ENCODE measurements at regions not wholly inside any gene's neighbourhood (a gene's known extent, or its start where the extent isn't known, plus 50 kb on each side); places are given as distances from the start of the nearest gene placed in this dataset.

DNA sequence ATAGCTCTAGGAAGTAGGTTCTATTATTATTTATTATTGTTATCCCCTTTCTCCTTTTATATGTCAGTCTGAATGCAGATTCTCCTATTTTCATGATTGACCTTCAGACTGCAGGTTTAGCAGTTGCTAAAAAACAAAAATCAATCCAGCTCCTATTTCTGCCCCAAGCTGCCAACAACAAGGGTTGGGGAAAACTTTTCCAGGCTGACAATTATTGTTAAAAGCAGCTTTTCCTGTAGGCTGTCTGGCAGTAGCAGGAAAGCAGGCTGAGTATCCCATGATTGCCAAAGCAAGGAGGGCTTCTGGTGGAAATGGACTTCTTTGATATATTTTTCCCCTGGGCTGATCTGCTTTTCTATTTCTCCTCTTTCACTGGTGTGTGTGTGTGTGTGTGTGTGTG, 78.0 kb upstream of the CTLA4 start:
- no peak for TF ChIP-seq POLR2A (IDR thresholded peaks at IDR 0.05)
- TF ChIP-seq, protein P1, sequence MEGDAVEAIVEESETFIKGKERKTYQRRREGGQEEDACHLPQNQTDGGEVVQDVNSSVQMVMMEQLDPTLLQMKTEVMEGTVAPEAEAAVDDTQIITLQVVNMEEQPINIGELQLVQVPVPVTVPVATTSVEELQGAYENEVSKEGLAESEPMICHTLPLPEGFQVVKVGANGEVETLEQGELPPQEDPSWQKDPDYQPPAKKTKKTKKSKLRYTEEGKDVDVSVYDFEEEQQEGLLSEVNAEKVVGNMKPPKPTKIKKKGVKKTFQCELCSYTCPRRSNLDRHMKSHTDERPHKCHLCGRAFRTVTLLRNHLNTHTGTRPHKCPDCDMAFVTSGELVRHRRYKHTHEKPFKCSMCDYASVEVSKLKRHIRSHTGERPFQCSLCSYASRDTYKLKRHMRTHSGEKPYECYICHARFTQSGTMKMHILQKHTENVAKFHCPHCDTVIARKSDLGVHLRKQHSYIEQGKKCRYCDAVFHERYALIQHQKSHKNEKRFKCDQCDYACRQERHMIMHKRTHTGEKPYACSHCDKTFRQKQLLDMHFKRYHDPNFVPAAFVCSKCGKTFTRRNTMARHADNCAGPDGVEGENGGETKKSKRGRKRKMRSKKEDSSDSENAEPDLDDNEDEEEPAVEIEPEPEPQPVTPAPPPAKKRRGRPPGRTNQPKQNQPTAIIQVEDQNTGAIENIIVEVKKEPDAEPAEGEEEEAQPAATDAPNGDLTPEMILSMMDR (IDR thresholded peaks at IDR 0.05), result no peak
- no peak overlapping the region for H3K27ac ChIP-seq
- no peaks in the 10 kb centered on the region for H3K9me3 ChIP-seq
- no peak overlapping the region for H3K4me3 ChIP-seq
- DNase-seq, result no peak
- H3K27me3 ChIP-seq, result no peaks in the 10 kb centered on the region
- H3K36me3 ChIP-seq, result no peaks in the 10 kb centered on the region
- H3K4me1 ChIP-seq, result no peaks in the 10 kb centered on the region

DNA sequence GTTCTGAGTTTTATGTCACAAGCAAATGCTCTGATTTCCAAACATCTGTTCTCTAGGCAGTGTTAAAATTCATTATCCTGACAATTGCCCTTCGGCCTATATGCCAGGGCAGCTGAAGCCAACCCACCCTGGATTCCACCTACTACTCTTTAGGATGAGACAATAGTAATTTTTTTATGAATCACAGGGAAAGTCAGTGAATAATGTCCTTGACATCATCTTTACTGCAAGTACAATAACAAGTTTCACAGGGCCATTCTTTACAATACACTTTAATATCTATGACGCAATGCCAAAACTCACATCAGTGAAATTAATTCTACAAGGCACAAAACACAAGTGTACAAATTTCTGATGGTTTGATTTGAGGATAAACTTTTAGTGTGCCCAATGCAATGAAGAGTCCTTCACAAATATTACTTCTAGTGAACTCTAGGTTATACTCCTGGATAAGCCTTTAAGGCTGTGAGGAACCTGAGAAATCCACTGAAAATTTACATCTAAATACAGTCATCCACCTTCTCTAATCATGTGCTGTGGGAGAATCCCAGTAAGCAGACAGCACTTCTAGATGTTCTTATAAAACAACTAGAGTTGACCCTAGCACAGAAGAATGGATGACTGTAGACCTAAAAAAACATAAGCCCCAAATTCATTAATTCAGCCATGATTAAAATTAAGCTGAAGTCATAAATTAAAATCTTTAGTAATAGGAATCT, 77.3 kb upstream of the CTLA4 start:
- H3K9me3 ChIP-seq, result no peaks in the 10 kb centered on the region
- no peak overlapping the region for H3K27ac ChIP-seq
- H3K27me3 ChIP-seq, result no peaks in the 10 kb centered on the region
- TF ChIP-seq, protein P1 (IDR thresholded peaks at IDR 0.05), result no peak
- TF ChIP-seq POLR2A (IDR thresholded peaks at IDR 0.05), result no peak
- no peaks in the 10 kb centered on the region for H3K36me3 ChIP-seq
- H3K4me1 ChIP-seq, result no peaks in the 10 kb centered on the region
- no peak overlapping the region for H3K4me3 ChIP-seq
- no peak for DNase-seq

DNA sequence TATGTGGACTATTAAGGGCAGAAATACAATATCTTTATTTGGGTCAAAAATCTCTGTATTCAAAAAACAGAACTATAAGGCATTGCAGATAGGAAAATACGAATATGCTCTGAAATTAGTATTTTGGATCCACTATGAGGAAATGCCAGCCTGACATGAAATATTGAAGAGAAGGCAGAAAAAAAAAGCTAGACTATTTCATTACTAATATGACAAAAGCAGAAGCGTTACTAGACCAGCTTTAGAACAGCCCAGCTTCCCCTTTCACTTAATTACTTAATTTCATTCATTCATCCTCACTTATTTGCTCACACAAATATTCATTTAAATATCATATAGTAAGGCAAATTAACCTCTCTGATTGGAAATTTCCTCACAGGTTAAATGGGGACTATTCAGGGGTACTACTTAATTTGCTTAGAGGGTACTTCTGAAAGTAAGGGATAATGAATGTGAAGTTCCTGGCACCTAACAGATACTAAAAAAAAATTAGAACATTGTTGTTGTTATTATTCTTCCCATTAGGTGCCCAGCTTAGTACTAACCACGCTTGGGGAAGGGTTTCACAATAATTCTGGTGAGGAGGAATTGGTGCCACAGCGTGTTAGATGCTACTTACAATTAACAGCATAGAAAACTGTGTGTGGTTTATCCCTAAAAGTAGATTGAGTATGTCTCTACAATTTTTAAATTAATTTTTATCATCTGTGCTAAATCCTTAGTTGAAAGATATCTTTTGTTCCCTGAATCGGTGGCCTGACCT, 71.1 kb upstream of the CTLA4 start:
- Histone ChIP-seq H3K36me3 (no peaks in the 10 kb centered on the region), H3K27ac (no peak overlapping the region), H3K27me3 (no peaks in the 10 kb centered on the region), H3K9me3 (no peaks in the 10 kb centered on the region), H3K4me3 (no peak overlapping the region), H3K4me1 (no peaks in the 10 kb centered on the region)
- TF ChIP-seq POLR2A (IDR thresholded peaks at IDR 0.05), result no peak
- TF ChIP-seq, protein P1 (IDR thresholded peaks at IDR 0.05), result no peak
- no peak for DNase-seq

DNA sequence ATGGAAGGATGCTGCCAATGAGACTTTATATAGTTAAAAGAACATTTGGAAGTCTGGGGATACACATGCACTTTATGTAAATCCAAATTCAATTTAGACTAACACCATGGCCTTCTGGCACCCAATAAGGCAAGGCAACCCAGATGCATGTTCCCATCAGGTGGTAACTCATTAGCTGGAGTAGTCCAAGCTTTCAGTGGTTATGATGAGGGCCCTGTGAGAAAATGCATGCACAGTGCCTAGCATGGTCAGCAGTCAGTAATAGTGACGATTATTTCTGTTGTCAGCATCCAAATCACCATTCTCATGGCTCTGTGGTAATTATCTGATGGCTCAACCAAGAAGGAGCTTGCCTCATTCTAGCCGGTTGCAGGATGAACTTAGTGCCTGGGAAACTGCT, 70.3 kb upstream of the CTLA4 start:
- no peak for DNase-seq
- Histone ChIP-seq H3K9me3 (no peaks in the 10 kb centered on the region), H3K36me3 (no peaks in the 10 kb centered on the region), H3K4me1 (no peaks in the 10 kb centered on the region), H3K4me3 (no peak overlapping the region), H3K27ac (no peak overlapping the region), H3K27me3 (no peaks in the 10 kb centered on the region)
- no peak for TF ChIP-seq POLR2A (IDR thresholded peaks at IDR 0.05)
- TF ChIP-seq, protein P1 (IDR thresholded peaks at IDR 0.05), result no peak

DNA sequence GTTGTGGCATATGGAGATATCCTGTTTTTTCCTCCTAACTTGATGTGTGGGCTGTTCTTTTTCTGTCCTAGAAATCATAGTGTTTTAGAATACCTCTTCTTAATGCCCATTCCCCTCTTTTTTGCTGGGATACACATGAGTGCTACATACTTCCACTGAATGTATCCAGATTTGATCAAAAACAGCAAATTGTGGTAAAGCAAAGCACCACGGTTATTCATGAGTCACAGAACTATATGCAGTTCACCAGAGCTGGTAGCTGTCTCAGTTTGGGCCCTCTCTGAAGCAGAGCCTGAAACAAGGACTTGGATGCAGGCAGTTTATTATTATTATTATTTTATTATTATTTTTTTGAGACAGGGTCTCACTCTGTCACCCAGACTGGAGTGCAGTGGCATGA, 69.9 kb upstream of the CTLA4 start:
- no peak overlapping the region for H3K4me3 ChIP-seq
- no peaks in the 10 kb centered on the region for H3K4me1 ChIP-seq
- H3K36me3 ChIP-seq, result no peaks in the 10 kb centered on the region
- no peaks in the 10 kb centered on the region for H3K27me3 ChIP-seq
- no peak for TF ChIP-seq POLR2A (IDR thresholded peaks at IDR 0.05)
- TF ChIP-seq, protein P1 (IDR thresholded peaks at IDR 0.05), result no peak
- DNase-seq, result no peak
- H3K27ac ChIP-seq, result no peak overlapping the region
- H3K9me3 ChIP-seq, result no peaks in the 10 kb centered on the region

All from Peyer's patch (tissue), 4 donors.